Activated CD4-positive, alpha-beta T cell treated with anti-CD3 and anti-CD28 coated beads for 36 hours (primary cell): ENCODE measurements at regions not wholly inside any gene's neighbourhood (a gene's known extent, or its start where the extent isn't known, plus 50 kb on each side); places are given as distances from the start of the nearest gene placed in this dataset.
A peak's percentile ranks its signal among the peaks of the same experiment; 100 is the strongest.
"Not testable (repeated sequence)": the region's sequence is repeated elsewhere in the genome, so short reads cannot be mapped to it uniquely, and the experiment has no call there.

Experiments used
- ATAC-seq: fragments of 200-7000 bp; cut with Tn5 transposase; one replicate; pipeline ENCODE4 v1.10.0; 2021; ENCODE audit warnings: mild to moderate bottlenecking, moderate library complexity
- CTCF ChIA-PET: fragments of 350-600 bp; sonication (Branson Sonifier 250); formaldehyde crosslinking; loops from one replicate; lab custom pipeline; 2021; ENCODE audit warnings: antibody characterized with exemption; lab: Charles Lee
- POLR2A ChIA-PET: fragments of 350-600 bp; sonication (Branson Sonifier 250); formaldehyde crosslinking; loops from one replicate; lab custom pipeline; 2021; ENCODE audit warnings: antibody characterized with exemption, inconsistent platforms; lab: Charles Lee
- DNase-seq: peaks from one replicate; pipeline ENCODE4 v3.0.0-alpha.2; 2020
- H3K27ac Mint-ChIP-seq: one replicate; pipeline ENCODE4 v1.8.0; 2021; ENCODE audit warnings: mixed read lengths
- H3K27me3 Mint-ChIP-seq: one replicate; pipeline ENCODE4 v1.8.0; 2021; ENCODE audit warnings: mixed read lengths
- H3K36me3 Mint-ChIP-seq: one replicate; pipeline ENCODE4 v1.8.0; 2021; ENCODE audit warnings: low read depth, mixed read lengths
- H3K4me1 Mint-ChIP-seq: one replicate; pipeline ENCODE4 v1.8.0; 2021; ENCODE audit warnings: mixed read lengths
- H3K4me3 Mint-ChIP-seq: one replicate; pipeline ENCODE4 v1.8.0; 2021; ENCODE audit warnings: mild to moderate bottlenecking, moderate library complexity, mixed read lengths
- H3K9me3 Mint-ChIP-seq: one replicate; pipeline ENCODE4 v1.8.0; 2021; ENCODE audit warnings: low read depth, mixed read lengths
- intact Hi-C, 2 experiments: fragments of 100-400 bp; cut with DNase I in 1 of 2; cut with micrococcal nuclease in 1 of 2; formaldehyde crosslinking; loops; one replicate each; pipeline versions ENCODE4 v1.14.2 to v1.15.1; 2022 to 2024; cut with DNase I, micrococcal nuclease

DNA sequence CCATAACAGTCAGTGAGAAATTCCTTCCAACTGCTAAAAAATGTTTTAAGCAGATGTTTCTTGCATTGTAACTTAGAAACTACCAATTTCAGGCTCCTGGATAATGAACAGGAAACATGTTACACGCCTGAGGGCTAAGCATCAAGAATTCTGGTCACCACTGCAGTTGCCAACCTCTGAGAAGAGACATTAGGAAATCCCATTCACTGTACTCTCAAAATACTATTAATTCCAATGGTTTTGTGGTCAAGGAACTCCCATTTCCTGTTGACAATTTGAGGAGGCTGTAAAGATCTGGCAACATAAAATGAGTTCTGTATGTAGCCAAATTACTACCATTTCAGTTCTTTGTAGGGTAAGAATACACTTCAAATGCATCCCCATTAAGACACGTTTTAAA, 456.0 kb upstream of the MEF2C start:
- intact Hi-C loops, result no loop called here
- no peak overlapping the region for H3K4me3 Mint-ChIP-seq
- ChIA-PET POLR2A (no interaction called here), CTCF (no interaction called here)
- H3K9me3 Mint-ChIP-seq, result no peaks in the 10 kb centered on the region
- DNase-seq (no peak), ATAC-seq (no peak)
- peaks cover 4% of the 10 kb centered on the region for H3K4me1 Mint-ChIP-seq
- H3K36me3 Mint-ChIP-seq, result no peaks in the 10 kb centered on the region
- no peak overlapping the region for H3K27ac Mint-ChIP-seq
- H3K27me3 Mint-ChIP-seq, result peaks cover 2% of the 10 kb centered on the region

DNA sequence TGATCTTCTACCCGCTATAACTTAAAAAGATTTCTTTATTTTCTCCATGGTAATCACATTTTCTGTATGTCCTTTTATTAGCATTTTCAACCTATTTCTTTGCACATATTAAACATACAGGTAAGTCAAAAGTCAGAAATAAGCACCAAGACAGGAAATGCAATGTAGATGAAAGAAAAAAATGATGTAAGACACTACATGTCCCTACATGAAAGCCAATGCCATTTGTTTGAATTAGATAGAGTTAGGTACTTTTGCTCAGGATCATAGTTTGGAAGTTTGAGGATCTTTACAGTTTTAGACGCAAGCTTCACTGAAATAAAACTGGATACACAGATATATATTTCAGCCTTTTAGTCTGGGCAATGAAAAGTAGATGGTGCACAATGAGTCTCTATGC, 453.1 kb upstream of the MEF2C start:
- ATAC-seq (no peak), DNase-seq (no peak)
- H3K36me3 Mint-ChIP-seq, result no peaks in the 10 kb centered on the region
- H3K27me3 Mint-ChIP-seq, result no peaks in the 10 kb centered on the region
- H3K4me3 Mint-ChIP-seq, result no peak overlapping the region
- H3K9me3 Mint-ChIP-seq, result no peaks in the 10 kb centered on the region
- intact Hi-C loops, result no loop called here
- ChIA-PET POLR2A (no interaction called here), CTCF (no interaction called here)
- H3K27ac Mint-ChIP-seq, result no peak overlapping the region
- no peaks in the 10 kb centered on the region for H3K4me1 Mint-ChIP-seq

DNA sequence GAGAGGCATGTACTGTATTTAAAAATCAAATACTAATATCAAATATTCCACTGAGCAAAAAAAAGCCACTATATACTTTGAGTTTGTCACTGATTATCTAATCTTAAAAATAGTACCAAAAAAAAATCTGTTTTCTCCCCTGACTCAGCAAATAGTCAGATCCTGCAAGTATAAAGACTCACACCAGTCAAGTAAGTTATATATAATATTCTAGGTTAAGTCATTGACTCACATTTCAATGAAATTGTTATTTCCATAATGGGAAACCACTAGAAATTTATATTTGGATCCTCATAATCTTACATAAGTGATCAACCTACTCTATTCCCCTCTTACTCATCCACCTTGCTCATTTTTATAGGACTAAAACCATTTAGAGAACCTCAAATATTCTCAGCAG, 447.2 kb upstream of the MEF2C start:
- Mint-ChIP-seq H3K27me3 (no peaks in the 10 kb centered on the region), H3K27ac (no peak overlapping the region), H3K4me1 (no peaks in the 10 kb centered on the region), H3K4me3 (no peak overlapping the region), H3K9me3 (peaks cover 2% of the 10 kb centered on the region), H3K36me3 (no peaks in the 10 kb centered on the region)
- intact Hi-C loops, result no loop called here
- ChIA-PET POLR2A (no interaction called here), CTCF (no interaction called here)
- ATAC-seq (no peak), DNase-seq (no peak)

DNA sequence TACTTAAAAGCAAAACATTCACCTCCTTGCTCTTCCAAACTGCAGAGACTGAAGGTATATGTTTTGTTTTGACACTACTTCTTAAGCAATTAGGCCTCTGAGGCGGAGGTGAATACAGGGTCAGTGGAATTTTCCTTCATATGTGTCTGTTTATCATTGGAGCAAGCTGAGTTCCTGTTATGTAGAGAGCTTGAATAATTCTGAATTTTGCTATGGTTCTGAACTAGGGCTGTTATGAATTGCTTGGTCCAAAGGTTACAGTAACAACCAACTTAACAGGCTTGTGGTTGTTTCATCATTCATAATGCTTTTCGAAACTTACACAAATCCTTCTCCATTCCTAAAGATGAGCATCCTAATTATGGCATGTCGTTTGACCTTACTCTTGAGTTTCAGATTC, 444.6 kb upstream of the MEF2C start:
- ATAC-seq, result no peak
- Mint-ChIP-seq H3K9me3 (peaks cover 2% of the 10 kb centered on the region), H3K4me3 (no peak overlapping the region), H3K36me3 (no peaks in the 10 kb centered on the region), H3K27ac (no peak overlapping the region), H3K4me1 (no peaks in the 10 kb centered on the region), H3K27me3 (no peaks in the 10 kb centered on the region)
- intact Hi-C loops, result no loop called here
- ChIA-PET CTCF (no interaction called here), POLR2A (no interaction called here)
- no peak for DNase-seq

DNA sequence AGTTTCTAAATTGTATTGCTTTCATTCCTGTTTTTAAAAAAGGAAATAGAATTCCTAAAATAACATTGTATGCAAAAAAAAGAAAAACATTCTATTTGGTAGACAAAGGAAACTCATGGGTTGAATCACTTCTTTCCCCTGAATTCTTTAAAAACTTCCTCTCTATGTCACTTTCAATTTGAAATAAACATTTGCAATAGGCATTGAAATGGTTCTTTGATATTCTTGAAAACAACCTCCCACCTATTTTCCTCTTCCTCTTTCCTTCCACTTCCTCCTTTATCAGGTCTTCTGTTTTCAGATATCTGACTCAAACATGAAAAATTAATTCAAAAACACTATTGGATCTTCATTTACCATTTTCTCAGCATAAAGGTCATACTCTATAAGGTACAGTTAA, 442.0 kb upstream of the MEF2C start:
- DNase-seq, result no peak

DNA sequence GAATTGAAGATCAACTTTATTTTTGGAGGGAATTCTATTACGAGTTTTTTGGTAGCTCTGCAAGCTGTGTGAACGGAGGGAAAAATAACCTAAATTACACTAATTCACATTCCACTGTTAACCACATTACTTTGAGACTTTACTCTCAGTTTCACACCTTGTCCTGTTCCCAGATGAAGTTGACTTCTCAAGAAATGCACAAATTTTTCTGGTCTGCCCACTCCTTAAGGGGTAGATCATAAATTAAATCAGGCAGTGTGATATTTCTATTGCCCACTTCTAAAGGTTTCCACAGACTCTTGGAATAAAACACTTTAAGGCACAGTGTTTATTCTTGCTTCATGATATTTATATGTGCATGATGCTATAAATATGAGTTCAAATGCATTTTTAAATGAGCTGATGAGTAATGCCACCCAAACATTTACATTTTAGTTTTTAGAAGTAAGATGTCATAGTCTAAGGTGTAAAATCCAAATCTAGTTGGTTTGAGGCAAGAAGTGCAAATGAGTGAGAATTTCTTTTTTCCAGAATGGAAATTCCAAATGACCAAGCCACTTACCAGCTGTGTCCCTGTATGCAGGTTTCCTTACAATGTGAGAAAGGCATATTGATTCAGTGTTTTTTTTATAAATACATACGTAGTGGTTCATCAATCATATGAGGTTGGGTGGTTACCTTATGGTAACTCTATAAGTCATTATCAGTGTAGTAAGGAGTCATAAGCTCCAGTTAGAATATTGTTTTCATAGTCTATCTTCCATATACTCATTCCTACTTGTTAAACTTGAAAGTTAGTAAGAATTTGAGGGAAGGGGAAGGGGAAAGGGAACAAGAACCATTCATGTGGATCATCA, 437.7 kb upstream of the MEF2C start:
- CTCF ChIA-PET, result no interaction called here
- intact Hi-C loops, result no loop called here
- Mint-ChIP-seq H3K4me1 (peaks cover 5% of the 10 kb centered on the region), H3K9me3 (no peaks in the 10 kb centered on the region), H3K27ac (no peak overlapping the region), H3K27me3 (no peaks in the 10 kb centered on the region), H3K4me3 (no peak overlapping the region), H3K36me3 (no peaks in the 10 kb centered on the region)
- ATAC-seq, result no peak
- DNase-seq, result no peak
- POLR2A ChIA-PET, result no interaction called here

More for the DNA sequence above, 442.0 kb upstream of the MEF2C start:
- Mint-ChIP-seq H3K27me3 (no peaks in the 10 kb centered on the region), H3K4me1 (peaks cover 3% of the 10 kb centered on the region), H3K9me3 (peaks cover 2% of the 10 kb centered on the region), H3K36me3 (no peaks in the 10 kb centered on the region), H3K4me3 (no peak overlapping the region), H3K27ac (no peak overlapping the region)
- ATAC-seq, result no peak
- ChIA-PET POLR2A (no interaction called here), CTCF (no interaction called here)
- intact Hi-C loops, result no loop called here

DNA sequence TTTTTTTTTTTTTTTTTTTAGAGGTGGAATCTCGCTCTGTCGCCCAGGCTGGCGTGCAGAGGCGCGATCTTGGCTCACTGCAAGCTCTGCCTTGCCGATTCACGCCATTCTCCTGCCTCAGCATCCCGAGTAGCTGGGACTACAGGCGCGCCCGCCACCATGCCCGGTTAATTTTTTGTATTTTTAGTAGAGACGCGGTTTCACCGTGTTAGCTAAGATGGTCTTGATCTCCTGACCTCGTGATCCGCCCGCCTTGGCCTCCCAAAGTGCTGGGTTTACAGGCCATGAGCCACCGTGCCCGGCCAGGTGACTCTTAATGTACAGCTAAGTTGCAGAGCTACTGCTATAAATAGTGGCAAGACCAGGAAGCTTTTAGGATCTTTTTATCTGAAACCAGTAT, 434.9 kb upstream of the MEF2C start:
- POLR2A ChIA-PET, ATAC-seq, H3K27me3 Mint-ChIP-seq, intact Hi-C loops, H3K36me3 Mint-ChIP-seq, H3K27ac Mint-ChIP-seq, H3K9me3 Mint-ChIP-seq, H3K4me3 Mint-ChIP-seq, DNase-seq, CTCF ChIA-PET: not testable (repeated sequence)
- peaks cover 19% of the 10 kb centered on the region for H3K4me1 Mint-ChIP-seq

DNA sequence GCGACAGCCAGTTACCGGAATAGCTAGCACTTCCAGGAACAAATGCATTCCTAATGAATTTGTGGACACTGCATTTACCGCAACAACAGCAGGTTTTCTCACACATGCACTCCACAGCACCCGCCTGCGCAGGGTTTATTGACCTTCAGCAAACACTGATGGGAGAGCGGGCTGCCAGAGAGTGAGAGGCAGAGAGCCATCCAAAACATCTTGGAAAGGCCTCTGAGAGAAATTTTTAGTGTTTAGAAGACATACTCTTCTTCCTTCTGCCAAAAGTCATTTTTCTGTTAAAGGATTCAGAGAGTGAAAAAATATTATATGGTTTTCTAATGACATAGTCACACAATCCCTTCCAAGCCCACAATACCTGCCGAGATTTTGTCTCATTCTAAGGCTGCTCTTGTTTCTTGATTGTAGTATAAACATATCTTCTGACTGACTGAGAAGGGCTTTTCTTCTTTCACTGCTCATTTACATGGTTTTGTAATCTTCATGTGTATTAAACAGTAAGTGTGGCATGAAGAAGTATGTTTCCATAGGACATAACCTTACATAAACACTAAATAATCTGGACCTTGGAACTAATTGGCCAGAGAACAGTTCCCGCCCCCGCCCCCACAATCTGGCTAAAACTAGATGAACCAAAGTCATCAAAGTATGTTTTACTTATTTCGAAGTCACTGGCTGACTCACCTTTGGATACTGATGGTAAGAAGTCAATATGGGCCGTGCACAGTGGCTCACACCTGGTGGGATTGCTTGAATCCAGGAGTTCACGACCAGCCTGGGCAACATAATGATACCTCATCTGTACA, 432.5 kb upstream of the MEF2C start:
- Mint-ChIP-seq H3K36me3 (no peaks in the 10 kb centered on the region), H3K4me3 (no peak overlapping the region), H3K4me1 (peaks cover 19% of the 10 kb centered on the region), H3K9me3 (no peaks in the 10 kb centered on the region), H3K27me3 (no peaks in the 10 kb centered on the region), H3K27ac (no peak overlapping the region)
- ChIA-PET POLR2A (no interaction called here), CTCF (no interaction called here)
- DNase-seq, result no peak
- no peak for ATAC-seq
- intact Hi-C loops, result no loop called here

DNA sequence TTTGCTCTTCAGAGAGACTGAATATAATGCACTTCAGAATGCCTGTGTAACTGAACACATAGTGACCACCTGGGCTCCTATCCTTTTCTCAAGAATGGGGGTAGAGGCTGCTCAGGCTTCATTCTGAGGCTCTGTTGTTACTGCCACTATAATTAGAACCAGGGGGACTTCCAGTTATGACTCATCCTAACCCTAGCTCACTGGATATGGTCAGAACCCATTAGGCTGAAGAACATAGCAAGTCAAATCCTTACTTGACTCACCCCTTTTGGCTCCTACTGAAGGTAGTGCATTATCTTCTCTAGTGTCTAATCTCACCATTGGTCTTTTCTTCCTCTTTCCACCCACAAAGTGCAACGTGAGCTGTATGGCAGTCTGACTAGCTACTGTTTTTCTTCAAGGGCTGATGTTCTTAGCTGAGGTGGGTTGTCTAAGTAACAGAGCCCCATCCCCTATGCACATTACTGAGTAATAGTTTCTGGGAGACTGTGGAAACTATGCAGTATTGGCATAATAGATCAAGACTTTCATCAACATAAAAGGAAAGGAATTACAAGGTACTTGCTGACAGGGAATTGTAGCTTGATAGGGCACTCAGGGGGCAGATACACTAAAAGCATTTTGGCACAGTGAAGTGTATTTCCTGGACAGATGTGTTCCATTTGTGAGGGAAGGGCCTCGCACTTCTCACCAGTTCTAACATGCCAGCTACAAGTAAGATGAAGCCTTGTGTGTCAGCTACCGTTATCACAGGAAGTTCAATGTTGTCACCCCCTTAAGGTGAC, 431.0 kb upstream of the MEF2C start:
- H3K4me3 Mint-ChIP-seq, result no peak overlapping the region
- H3K27me3 Mint-ChIP-seq, result no peaks in the 10 kb centered on the region
- ATAC-seq (peak; percentile 90), DNase-seq (peak; percentile 38)
- peaks cover 19% of the 10 kb centered on the region for H3K4me1 Mint-ChIP-seq
- H3K27ac Mint-ChIP-seq, result peak overlapping the region; percentile 61
- intact Hi-C loops, result loop anchor here in 1 of 2 experiments (5.0 kb wide), 1 partner anchor 487 kb away; no protein-coding TSS in a partner anchor
- H3K36me3 Mint-ChIP-seq, result no peaks in the 10 kb centered on the region
- peaks cover 2% of the 10 kb centered on the region for H3K9me3 Mint-ChIP-seq
- ChIA-PET POLR2A (interaction anchor here (0.7 kb wide), 1 partner anchor 1236 kb away, joined by 4 read pairs; no protein-coding TSS in a partner anchor), CTCF (interaction anchor here (0.6 to 1.2 kb wide), 2 partner anchors 10 to 432 kb away, joined by 3 read pairs; no protein-coding TSS in a partner anchor)

DNA sequence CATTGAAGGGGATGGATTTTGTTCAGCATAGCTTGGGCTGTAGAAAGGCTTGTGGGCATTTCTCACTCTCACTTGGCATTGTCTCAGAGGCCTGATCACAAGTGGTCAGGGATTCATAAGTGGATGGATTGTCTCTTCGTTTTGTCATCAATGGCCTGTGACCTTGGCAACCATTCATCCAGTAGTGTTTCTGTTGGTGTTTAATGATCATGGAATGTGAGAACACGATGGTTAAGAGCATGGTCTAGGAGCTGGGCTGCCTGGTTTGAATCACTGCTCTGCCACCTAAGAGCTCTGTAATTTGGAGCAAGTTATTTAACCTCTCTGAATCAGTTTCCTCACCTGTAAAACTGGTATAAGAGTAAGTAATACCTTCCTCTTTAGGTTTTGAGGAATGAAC, 430.1 kb upstream of the MEF2C start:
- ChIA-PET POLR2A (no interaction called here), CTCF (no interaction called here)
- Mint-ChIP-seq H3K36me3 (no peaks in the 10 kb centered on the region), H3K4me3 (no peak overlapping the region), H3K27ac (no peak overlapping the region), H3K9me3 (peaks cover 2% of the 10 kb centered on the region), H3K27me3 (no peaks in the 10 kb centered on the region), H3K4me1 (peaks cover 19% of the 10 kb centered on the region)
- intact Hi-C loops, result loop anchor here in 1 of 2 experiments (5.0 kb wide), 1 partner anchor 486 kb away; no protein-coding TSS in a partner anchor
- DNase-seq, result no peak
- ATAC-seq, result no peak

DNA sequence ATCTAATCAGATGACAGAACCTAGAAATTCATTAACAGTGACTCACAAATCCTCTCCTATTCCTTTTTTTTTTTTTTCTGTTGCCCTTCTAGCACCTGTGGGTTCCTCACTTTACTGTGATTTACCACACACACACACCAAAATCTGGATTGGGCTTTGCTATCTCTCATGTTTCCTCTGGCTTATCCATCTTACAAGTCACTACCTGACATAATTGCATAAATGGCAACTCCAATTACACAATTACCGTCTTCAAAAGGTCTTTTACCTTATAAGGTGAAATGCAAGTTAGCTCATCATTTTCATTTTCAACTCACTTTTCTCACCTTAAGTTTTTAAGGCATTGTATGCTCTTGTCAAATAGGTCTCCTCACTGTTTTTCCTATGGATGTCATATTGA, 426.3 kb upstream of the MEF2C start:
- ATAC-seq (no peak), DNase-seq (no peak)
- ChIA-PET CTCF (no interaction called here), POLR2A (no interaction called here)
- Mint-ChIP-seq H3K27me3 (no peaks in the 10 kb centered on the region), H3K9me3 (peaks cover 2% of the 10 kb centered on the region), H3K27ac (no peak overlapping the region), H3K36me3 (no peaks in the 10 kb centered on the region), H3K4me1 (peaks cover 11% of the 10 kb centered on the region), H3K4me3 (no peak overlapping the region)
- intact Hi-C loops, result no loop called here
